ENCODE measurements at regions not wholly inside any gene's neighbourhood (a gene's known extent, or its start where the extent isn't known, plus 50 kb on each side); places are given as distances from the start of the nearest gene placed in this dataset.

DNA sequence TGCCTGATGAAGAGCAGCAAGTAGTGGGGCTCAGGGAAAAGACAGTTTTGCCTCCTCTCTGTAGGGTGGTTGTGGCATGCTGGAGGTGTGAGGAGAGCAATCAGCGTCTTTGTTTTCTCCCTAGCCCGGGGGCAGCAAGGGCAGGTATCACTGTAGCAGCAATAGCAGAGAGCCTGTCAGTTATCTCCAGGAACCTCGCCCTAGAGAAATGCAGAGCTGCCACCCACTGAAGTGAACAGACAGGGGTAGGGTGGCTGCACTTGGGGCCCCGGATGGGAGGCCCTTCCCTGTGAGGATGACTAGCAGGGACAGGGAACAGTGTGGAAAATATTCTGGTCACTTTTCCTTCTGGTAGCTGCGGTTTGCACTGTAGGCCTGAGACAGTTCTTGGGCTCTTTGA, 886.5 kb downstream of the CDH8 start:
- TF ChIP-seq, protein P1, sequence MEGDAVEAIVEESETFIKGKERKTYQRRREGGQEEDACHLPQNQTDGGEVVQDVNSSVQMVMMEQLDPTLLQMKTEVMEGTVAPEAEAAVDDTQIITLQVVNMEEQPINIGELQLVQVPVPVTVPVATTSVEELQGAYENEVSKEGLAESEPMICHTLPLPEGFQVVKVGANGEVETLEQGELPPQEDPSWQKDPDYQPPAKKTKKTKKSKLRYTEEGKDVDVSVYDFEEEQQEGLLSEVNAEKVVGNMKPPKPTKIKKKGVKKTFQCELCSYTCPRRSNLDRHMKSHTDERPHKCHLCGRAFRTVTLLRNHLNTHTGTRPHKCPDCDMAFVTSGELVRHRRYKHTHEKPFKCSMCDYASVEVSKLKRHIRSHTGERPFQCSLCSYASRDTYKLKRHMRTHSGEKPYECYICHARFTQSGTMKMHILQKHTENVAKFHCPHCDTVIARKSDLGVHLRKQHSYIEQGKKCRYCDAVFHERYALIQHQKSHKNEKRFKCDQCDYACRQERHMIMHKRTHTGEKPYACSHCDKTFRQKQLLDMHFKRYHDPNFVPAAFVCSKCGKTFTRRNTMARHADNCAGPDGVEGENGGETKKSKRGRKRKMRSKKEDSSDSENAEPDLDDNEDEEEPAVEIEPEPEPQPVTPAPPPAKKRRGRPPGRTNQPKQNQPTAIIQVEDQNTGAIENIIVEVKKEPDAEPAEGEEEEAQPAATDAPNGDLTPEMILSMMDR (IDR thresholded peaks at IDR 0.05; ENCODE audit: low read depth, low read length, missing control alignments): no peak
- H3K36me3 ChIP-seq (replicated peaks): no peaks in the 10 kb centered on the region
- no peaks in the 10 kb centered on the region for H3K27me3 ChIP-seq (replicated peaks)
- no peak overlapping the region for H3K27ac ChIP-seq
- DNase-seq: no peak
- H3K4me3 ChIP-seq (ENCODE audit: low read depth, low read length): no peak overlapping the region
- in situ Hi-C loops (cut with HindIII; ENCODE audit: low pct_ligation_motif_present, low sequenced_read_pairs): no loop called here

DNA sequence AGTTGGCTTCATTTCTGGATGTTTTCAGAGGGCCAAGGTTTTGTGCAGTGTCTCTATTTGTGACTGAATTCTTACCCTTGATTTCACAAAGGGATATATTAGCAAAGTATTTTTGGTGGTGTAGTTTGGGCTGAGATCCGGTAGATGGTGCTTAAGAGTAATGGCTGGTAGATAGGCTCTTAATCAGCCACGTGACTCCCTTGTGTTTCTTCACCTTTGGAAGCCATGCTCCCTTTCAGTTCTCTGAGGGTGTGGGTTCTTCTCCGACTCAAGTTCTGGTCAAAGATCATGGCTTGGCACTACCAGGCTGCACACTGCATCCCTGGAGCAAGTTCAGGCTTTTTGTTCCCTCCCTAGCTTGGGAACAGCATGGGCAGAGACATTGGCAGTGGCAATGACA, 887.3 kb downstream of the CDH8 start:
- Histone ChIP-seq H3K4me3 (ENCODE audit: low read depth, low read length) (no peak overlapping the region), H3K36me3 (replicated peaks) (no peaks in the 10 kb centered on the region), H3K27ac (no peak overlapping the region), H3K27me3 (replicated peaks) (no peaks in the 10 kb centered on the region)
- in situ Hi-C loops (cut with HindIII; ENCODE audit: low pct_ligation_motif_present, low sequenced_read_pairs): no loop called here
- no peak for DNase-seq
- TF ChIP-seq, protein P1 (IDR thresholded peaks at IDR 0.05; ENCODE audit: low read depth, low read length, missing control alignments): no peak

DNA sequence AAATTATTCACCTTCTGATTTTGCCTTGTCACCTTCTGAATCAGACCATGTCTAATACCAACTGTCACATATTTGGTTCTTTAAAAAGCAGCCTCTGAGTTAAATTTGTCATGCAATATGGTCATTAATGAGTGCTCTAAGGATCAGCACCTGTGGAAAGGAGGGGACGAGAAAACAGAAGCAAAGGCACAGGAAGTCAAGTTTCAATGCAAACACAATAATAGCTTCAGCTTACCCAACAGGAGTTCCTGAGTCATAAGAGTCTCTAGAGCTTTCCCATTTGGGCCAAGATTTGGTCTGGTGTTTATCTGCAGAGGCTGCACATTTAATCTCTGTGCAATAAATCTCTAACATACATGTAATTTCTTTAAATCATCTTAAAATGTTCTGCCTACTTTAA, 889.8 kb downstream of the CDH8 start:
- DNase-seq: no peak
- TF ChIP-seq, protein P1 (IDR thresholded peaks at IDR 0.05; ENCODE audit: low read depth, low read length, missing control alignments): no peak
- in situ Hi-C loops (cut with HindIII; ENCODE audit: low pct_ligation_motif_present, low sequenced_read_pairs): no loop called here
- Histone ChIP-seq H3K36me3 (replicated peaks) (no peaks in the 10 kb centered on the region), H3K4me3 (ENCODE audit: low read depth, low read length) (no peak overlapping the region), H3K27me3 (replicated peaks) (no peaks in the 10 kb centered on the region), H3K27ac (no peak overlapping the region)

DNA sequence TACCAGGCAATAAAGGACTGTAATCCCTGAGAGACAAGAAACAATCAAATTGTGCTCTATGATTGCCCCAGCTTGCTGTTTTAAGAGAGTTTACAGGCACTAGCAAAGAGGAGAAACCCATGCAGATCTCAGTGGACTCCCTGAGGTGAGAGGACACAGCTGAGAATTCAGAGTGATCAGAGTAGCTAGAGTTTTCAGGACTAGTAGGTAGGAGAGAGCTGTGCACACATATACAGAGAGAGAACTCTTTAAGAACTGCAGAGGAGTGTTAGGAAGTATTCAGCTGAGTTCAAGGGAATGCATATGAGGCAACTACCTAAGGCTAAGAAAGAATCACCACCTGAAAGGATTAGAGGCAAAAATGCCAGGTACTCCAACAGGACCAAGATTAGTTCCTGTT, 904.8 kb downstream of the CDH8 start:
- no peaks in the 10 kb centered on the region for H3K36me3 ChIP-seq (replicated peaks)
- TF ChIP-seq, protein P1 (IDR thresholded peaks at IDR 0.05; ENCODE audit: low read depth, low read length, missing control alignments): no peak
- no peak overlapping the region for H3K4me3 ChIP-seq (ENCODE audit: low read depth, low read length)
- H3K27me3 ChIP-seq (replicated peaks): no peaks in the 10 kb centered on the region
- no peak overlapping the region for H3K27ac ChIP-seq
- in situ Hi-C loops (cut with HindIII; ENCODE audit: low pct_ligation_motif_present, low sequenced_read_pairs): no loop called here
- no peak for DNase-seq

DNA sequence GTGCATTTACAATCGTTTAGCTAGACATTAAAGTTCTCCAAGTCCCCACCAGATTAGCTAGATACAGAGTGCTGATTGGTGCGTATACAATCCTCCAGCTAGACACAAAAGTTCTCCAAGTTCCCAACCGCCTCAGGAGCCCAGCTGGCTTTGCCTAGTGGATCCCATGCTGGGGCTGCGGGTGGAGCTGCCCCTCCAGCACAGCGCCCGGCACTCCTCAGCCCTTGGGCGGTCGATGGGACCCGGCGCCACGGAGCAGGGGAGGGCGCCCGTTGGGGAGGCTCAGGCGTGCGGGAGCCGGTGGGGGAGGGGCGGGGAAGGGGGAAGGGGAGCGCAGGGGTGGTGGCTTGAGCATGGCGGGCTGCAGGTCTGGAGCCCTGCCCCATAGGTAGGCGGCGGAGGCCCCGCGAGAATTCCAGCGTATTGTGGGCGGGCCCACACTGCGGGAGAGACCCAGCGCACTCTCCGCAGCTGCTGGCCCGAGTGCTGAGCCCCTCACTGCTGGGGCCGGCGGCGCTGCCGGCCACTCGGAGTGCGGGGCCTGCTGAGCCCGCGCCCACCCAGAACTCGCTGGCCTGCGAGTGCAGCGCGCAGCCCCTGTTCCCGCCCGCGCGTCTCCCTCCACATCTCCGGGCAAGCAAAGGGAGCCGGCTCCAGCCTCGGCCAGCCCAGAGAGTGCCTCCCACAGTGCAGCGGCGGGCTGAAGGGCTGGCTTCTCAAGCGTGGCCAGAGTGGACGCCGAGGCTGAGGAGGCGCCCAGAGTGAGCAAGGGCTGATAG, 907.5 kb downstream of the CDH8 start:
- H3K27me3 ChIP-seq (replicated peaks): no peaks in the 10 kb centered on the region
- no peaks in the 10 kb centered on the region for H3K36me3 ChIP-seq (replicated peaks)
- no peak overlapping the region for H3K27ac ChIP-seq
- in situ Hi-C loops (cut with HindIII; ENCODE audit: low pct_ligation_motif_present, low sequenced_read_pairs): no loop called here
- H3K4me3 ChIP-seq (ENCODE audit: low read depth, low read length): no peak overlapping the region
- TF ChIP-seq, protein P1 (IDR thresholded peaks at IDR 0.05; ENCODE audit: low read depth, low read length, missing control alignments): no peak
- no peak for DNase-seq

DNA sequence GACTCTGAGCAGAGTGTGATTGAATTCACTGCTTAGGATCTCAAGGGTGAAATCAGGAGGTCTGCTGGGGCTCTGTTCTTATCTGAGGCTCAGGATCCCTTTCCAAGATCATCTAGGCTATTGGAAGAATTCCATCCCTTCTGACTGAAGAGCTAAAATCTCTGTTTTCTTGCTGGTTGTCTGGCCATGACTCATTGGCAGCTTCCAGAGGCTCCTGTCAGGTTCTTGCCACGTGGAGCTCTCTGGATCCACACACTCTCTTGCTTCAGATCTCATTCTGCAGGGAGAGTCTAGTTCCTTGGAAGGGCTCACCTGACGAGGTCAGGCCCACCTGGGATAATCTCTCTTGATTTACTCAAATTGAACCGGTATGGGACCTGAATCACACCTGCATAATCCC, 930.7 kb downstream of the CDH8 start:
- TF ChIP-seq, protein P1 (IDR thresholded peaks at IDR 0.05; ENCODE audit: low read depth, low read length, missing control alignments): no peak
- DNase-seq: no peak
- Histone ChIP-seq H3K27ac (no peak overlapping the region), H3K4me3 (ENCODE audit: low read depth, low read length) (no peak overlapping the region), H3K36me3 (replicated peaks) (no peaks in the 10 kb centered on the region), H3K27me3 (replicated peaks) (no peaks in the 10 kb centered on the region)
- in situ Hi-C loops (cut with HindIII; ENCODE audit: low pct_ligation_motif_present, low sequenced_read_pairs): no loop called here
